ENCODE measurements at regions not wholly inside any gene's neighbourhood (a gene's known extent, or its start where the extent isn't known, plus 50 kb on each side); places are given as distances from the start of the nearest gene placed in this dataset.

- TF ChIP-seq BCL11A (IDR thresholded peaks at IDR 0.05; ENCODE audit: low read depth in 2 of 2, low read length in 2 of 2) = no peak
These were observed 88.2 kb upstream of the NTRK3 start (continued) for GRCh38 chr15:88344786-88345185.
